ENCODE measurements at regions not wholly inside any gene's neighbourhood (a gene's known extent, or its start where the extent isn't known, plus 50 kb on each side); places are given as distances from the start of the nearest gene placed in this dataset.

GRCh38 chr18:38330573-38330972, 765.0 kb upstream of the CELF4 start:
- TF ChIP-seq ZNF274 (IDR thresholded peaks at IDR 0.05; ENCODE audit: low read depth, low read length) (no peak), YY1 (IDR thresholded peaks at IDR 0.05; ENCODE audit: insufficient read depth, insufficient read length) (no peak)

All from NT2/D1 (cell line).